ENCODE measurements at regions not wholly inside any gene's neighbourhood (a gene's known extent, or its start where the extent isn't known, plus 50 kb on each side); places are given as distances from the start of the nearest gene placed in this dataset.

- WGBS (ENCODE audit: insufficient coverage) = 100% methylated on average over 1 of the region's 3 CpGs
- POLR2A ChIA-PET = no interaction called here
- H3K36me3 ChIP-seq (ENCODE audit: control insufficient read depth in 4 of 4, insufficient read depth in 4 of 4, low read length in 3 of 4) = no peaks in the 10 kb centered on the region
- no peaks in the 10 kb centered on the region for H3K4me1 ChIP-seq (ENCODE audit: control extremely low read depth in 1 of 4, control insufficient read depth in 4 of 4, insufficient read depth in 4 of 4, low read length in 3 of 4)
- no peak overlapping the region for H3K4me3 ChIP-seq (ENCODE audit: control insufficient read depth in 1 of 7, extremely low read depth in 1 of 7, insufficient read depth in 4 of 7, low read depth in 2 of 7, low read length in 6 of 7)
- H3K27me3 ChIP-seq (replicated peaks in 2 of 5; ENCODE audit: control insufficient read depth in 4 of 5, insufficient read depth in 5 of 5, low read length in 4 of 5) = no peaks in the 10 kb centered on the region
- peak in 1 of 3 donors; percentile 1 for DNase-seq
- CTCF ChIA-PET = no interaction called here
- no peak overlapping the region for H3K27ac ChIP-seq (ENCODE audit: insufficient read depth in 1 of 2, low read depth in 1 of 2, low read length in 2 of 2, poor library complexity in 1 of 2, severe bottlenecking in 2 of 2)
- no peaks in the 10 kb centered on the region for H3K9me3 ChIP-seq (ENCODE audit: control extremely low read depth in 1 of 5, control insufficient read depth in 4 of 5, insufficient read depth in 2 of 5, low read depth in 1 of 5, low read length in 4 of 5)
Observed at GRCh38 chr6:95686272-95686671, 108.9 kb downstream of the MANEA start.

DNA sequence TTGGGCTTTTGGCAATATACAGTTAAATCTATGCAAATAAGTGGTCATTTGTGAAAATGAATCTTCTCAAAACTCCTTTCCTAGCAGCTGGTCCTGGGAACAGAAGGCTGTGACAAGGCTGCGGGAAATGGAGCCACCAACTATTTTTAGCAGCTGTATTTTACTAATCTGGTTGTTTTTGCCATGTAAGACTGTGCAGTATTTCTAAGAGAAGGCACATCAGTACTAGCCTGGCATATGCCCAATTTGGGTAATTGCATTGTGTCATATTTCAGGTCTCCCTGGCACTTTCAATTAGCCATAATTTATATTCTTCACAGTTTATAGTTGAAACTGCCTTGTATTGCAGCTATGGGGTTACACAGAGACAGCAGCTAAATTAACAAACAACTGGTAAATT, 109.6 kb downstream of the MANEA start:
- Histone ChIP-seq H3K9me3 (ENCODE audit: control extremely low read depth in 1 of 5, control insufficient read depth in 4 of 5, insufficient read depth in 2 of 5, low read depth in 1 of 5, low read length in 4 of 5) (no peaks in the 10 kb centered on the region), H3K4me1 (ENCODE audit: control extremely low read depth in 1 of 4, control insufficient read depth in 4 of 4, insufficient read depth in 4 of 4, low read length in 3 of 4) (no peaks in the 10 kb centered on the region), H3K27ac (ENCODE audit: insufficient read depth in 1 of 2, low read depth in 1 of 2, low read length in 2 of 2, poor library complexity in 1 of 2, severe bottlenecking in 2 of 2) (no peak overlapping the region), H3K4me3 (ENCODE audit: control insufficient read depth in 1 of 7, extremely low read depth in 1 of 7, insufficient read depth in 4 of 7, low read depth in 2 of 7, low read length in 6 of 7) (no peak overlapping the region), H3K36me3 (ENCODE audit: control insufficient read depth in 4 of 4, insufficient read depth in 4 of 4, low read length in 3 of 4) (no peaks in the 10 kb centered on the region), H3K27me3 (replicated peaks in 2 of 5; ENCODE audit: control insufficient read depth in 4 of 5, insufficient read depth in 5 of 5, low read length in 4 of 5) (no peaks in the 10 kb centered on the region)
- ChIA-PET CTCF (no interaction called here), POLR2A (no interaction called here)
- no peak for DNase-seq
- 80% methylated on average over 1 of the region's 1 CpG for WGBS (ENCODE audit: insufficient coverage)

GRCh38 chr6:95687839-95688238, 110.5 kb downstream of the MANEA start:
- no peak overlapping the region for H3K27ac ChIP-seq (ENCODE audit: insufficient read depth in 1 of 2, low read depth in 1 of 2, low read length in 2 of 2, poor library complexity in 1 of 2, severe bottlenecking in 2 of 2)
- H3K36me3 ChIP-seq (ENCODE audit: control insufficient read depth in 4 of 4, insufficient read depth in 4 of 4, low read length in 3 of 4) = no peaks in the 10 kb centered on the region
- H3K27me3 ChIP-seq (replicated peaks in 2 of 5; ENCODE audit: control insufficient read depth in 4 of 5, insufficient read depth in 5 of 5, low read length in 4 of 5) = no peaks in the 10 kb centered on the region
- ChIA-PET CTCF (no interaction called here), POLR2A (no interaction called here)
- H3K4me3 ChIP-seq (ENCODE audit: control insufficient read depth in 1 of 7, extremely low read depth in 1 of 7, insufficient read depth in 4 of 7, low read depth in 2 of 7, low read length in 6 of 7) = no peak overlapping the region
- no peaks in the 10 kb centered on the region for H3K4me1 ChIP-seq (ENCODE audit: control extremely low read depth in 1 of 4, control insufficient read depth in 4 of 4, insufficient read depth in 4 of 4, low read length in 3 of 4)
- H3K9me3 ChIP-seq (ENCODE audit: control extremely low read depth in 1 of 5, control insufficient read depth in 4 of 5, insufficient read depth in 2 of 5, low read depth in 1 of 5, low read length in 4 of 5) = no peaks in the 10 kb centered on the region
- no peak for DNase-seq

GRCh38 chr6:95690328-95690727, 113.0 kb downstream of the MANEA start:
- Histone ChIP-seq H3K27ac (ENCODE audit: insufficient read depth in 1 of 2, low read depth in 1 of 2, low read length in 2 of 2, poor library complexity in 1 of 2, severe bottlenecking in 2 of 2) (no peak overlapping the region), H3K4me1 (ENCODE audit: control extremely low read depth in 1 of 4, control insufficient read depth in 4 of 4, insufficient read depth in 4 of 4, low read length in 3 of 4) (no peaks in the 10 kb centered on the region), H3K9me3 (ENCODE audit: control extremely low read depth in 1 of 5, control insufficient read depth in 4 of 5, insufficient read depth in 2 of 5, low read depth in 1 of 5, low read length in 4 of 5) (no peaks in the 10 kb centered on the region), H3K4me3 (ENCODE audit: control insufficient read depth in 1 of 7, extremely low read depth in 1 of 7, insufficient read depth in 4 of 7, low read depth in 2 of 7, low read length in 6 of 7) (no peak overlapping the region), H3K36me3 (ENCODE audit: control insufficient read depth in 4 of 4, insufficient read depth in 4 of 4, low read length in 3 of 4) (no peaks in the 10 kb centered on the region), H3K27me3 (replicated peaks in 2 of 5; ENCODE audit: control insufficient read depth in 4 of 5, insufficient read depth in 5 of 5, low read length in 4 of 5) (no peaks in the 10 kb centered on the region)
- POLR2A ChIA-PET = no interaction called here
- peak in 1 of 3 donors; percentile 0 for DNase-seq
- WGBS (ENCODE audit: insufficient coverage) = no CpG with 5 or more reads among the region's 4 CpGs
- CTCF ChIA-PET = interaction anchor here (0.6 kb wide), 1 partner anchor 105 kb away, joined by 3 read pairs; no protein-coding TSS in a partner anchor

DNA sequence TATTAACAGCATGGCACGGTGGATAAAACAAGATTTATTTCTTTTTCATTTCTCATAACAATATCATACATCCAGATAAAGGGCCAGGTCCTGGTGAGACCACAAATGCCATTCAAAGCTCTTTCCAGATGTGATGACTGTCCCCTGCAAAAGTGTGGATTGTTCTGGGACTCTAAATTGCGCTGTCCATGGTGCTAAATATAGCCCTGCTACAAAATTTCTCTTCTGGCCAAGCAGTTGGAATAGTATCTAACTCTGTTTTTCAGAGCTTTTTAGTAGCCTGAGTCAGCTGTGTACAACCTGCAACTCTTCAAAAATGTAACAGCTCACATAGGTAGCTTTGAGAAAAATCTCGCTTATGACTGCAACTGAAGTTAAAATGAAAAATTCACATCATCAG, 115.8 kb downstream of the MANEA start:
- H3K4me3 ChIP-seq (ENCODE audit: control insufficient read depth in 1 of 7, extremely low read depth in 1 of 7, insufficient read depth in 4 of 7, low read depth in 2 of 7, low read length in 6 of 7) = no peak overlapping the region
- H3K27me3 ChIP-seq (replicated peaks in 2 of 5; ENCODE audit: control insufficient read depth in 4 of 5, insufficient read depth in 5 of 5, low read length in 4 of 5) = no peaks in the 10 kb centered on the region
- POLR2A ChIA-PET = no interaction called here
- CTCF ChIA-PET = no interaction called here
- no peak for DNase-seq
- no peaks in the 10 kb centered on the region for H3K9me3 ChIP-seq (ENCODE audit: control extremely low read depth in 1 of 5, control insufficient read depth in 4 of 5, insufficient read depth in 2 of 5, low read depth in 1 of 5, low read length in 4 of 5)
- no peaks in the 10 kb centered on the region for H3K36me3 ChIP-seq (ENCODE audit: control insufficient read depth in 4 of 4, insufficient read depth in 4 of 4, low read length in 3 of 4)
- no peak overlapping the region for H3K27ac ChIP-seq (ENCODE audit: insufficient read depth in 1 of 2, low read depth in 1 of 2, low read length in 2 of 2, poor library complexity in 1 of 2, severe bottlenecking in 2 of 2)
- WGBS (ENCODE audit: insufficient coverage) = 0% methylated on average over 1 of the region's 3 CpGs
- no peaks in the 10 kb centered on the region for H3K4me1 ChIP-seq (ENCODE audit: control extremely low read depth in 1 of 4, control insufficient read depth in 4 of 4, insufficient read depth in 4 of 4, low read length in 3 of 4)

GRCh38 chr6:95698271-95698670, 120.9 kb downstream of the MANEA start:
- no peaks in the 10 kb centered on the region for H3K27me3 ChIP-seq (replicated peaks in 2 of 5; ENCODE audit: control insufficient read depth in 4 of 5, insufficient read depth in 5 of 5, low read length in 4 of 5)
- no peaks in the 10 kb centered on the region for H3K4me1 ChIP-seq (ENCODE audit: control extremely low read depth in 1 of 4, control insufficient read depth in 4 of 4, insufficient read depth in 4 of 4, low read length in 3 of 4)
- ChIA-PET CTCF (no interaction called here), POLR2A (no interaction called here)
- H3K4me3 ChIP-seq (ENCODE audit: control insufficient read depth in 1 of 7, extremely low read depth in 1 of 7, insufficient read depth in 4 of 7, low read depth in 2 of 7, low read length in 6 of 7) = no peak overlapping the region
- DNase-seq = no peak
- H3K36me3 ChIP-seq (ENCODE audit: control insufficient read depth in 4 of 4, insufficient read depth in 4 of 4, low read length in 3 of 4) = no peaks in the 10 kb centered on the region
- no CpG with 5 or more reads among the region's 1 CpG for WGBS (ENCODE audit: insufficient coverage)
- H3K27ac ChIP-seq (ENCODE audit: insufficient read depth in 1 of 2, low read depth in 1 of 2, low read length in 2 of 2, poor library complexity in 1 of 2, severe bottlenecking in 2 of 2) = no peak overlapping the region
- no peaks in the 10 kb centered on the region for H3K9me3 ChIP-seq (ENCODE audit: control extremely low read depth in 1 of 5, control insufficient read depth in 4 of 5, insufficient read depth in 2 of 5, low read depth in 1 of 5, low read length in 4 of 5)

DNA sequence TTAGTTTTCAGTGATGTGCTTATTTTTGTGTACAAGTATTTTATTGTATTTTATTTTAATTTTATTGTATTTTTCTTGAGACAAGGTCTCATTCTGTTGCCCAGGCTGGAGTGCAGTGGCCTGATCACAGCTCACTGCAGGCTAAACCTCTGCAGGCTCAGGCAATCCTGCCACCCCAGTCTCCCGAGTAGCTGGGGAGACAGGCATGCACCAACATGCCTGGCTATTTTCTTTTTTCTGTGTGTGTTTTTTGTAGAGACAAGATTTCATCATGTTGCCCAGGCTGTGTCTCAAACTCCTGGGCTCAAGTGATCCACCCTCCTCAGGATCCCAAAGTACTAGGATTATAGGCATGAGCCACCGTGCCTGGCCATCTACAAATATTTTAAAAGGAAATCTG, 146.3 kb downstream of the MANEA start:
- Histone ChIP-seq H3K4me3 (ENCODE audit: control insufficient read depth in 1 of 7, extremely low read depth in 1 of 7, insufficient read depth in 4 of 7, low read depth in 2 of 7, low read length in 6 of 7) (no peak overlapping the region), H3K4me1 (ENCODE audit: control extremely low read depth in 1 of 4, control insufficient read depth in 4 of 4, insufficient read depth in 4 of 4, low read length in 3 of 4) (no peaks in the 10 kb centered on the region), H3K36me3 (ENCODE audit: control insufficient read depth in 4 of 4, insufficient read depth in 4 of 4, low read length in 3 of 4) (no peaks in the 10 kb centered on the region), H3K27ac (ENCODE audit: insufficient read depth in 1 of 2, low read depth in 1 of 2, low read length in 2 of 2, poor library complexity in 1 of 2, severe bottlenecking in 2 of 2) (no peak overlapping the region), H3K27me3 (replicated peaks in 2 of 5; ENCODE audit: control insufficient read depth in 4 of 5, insufficient read depth in 5 of 5, low read length in 4 of 5) (no peaks in the 10 kb centered on the region), H3K9me3 (ENCODE audit: control extremely low read depth in 1 of 5, control insufficient read depth in 4 of 5, insufficient read depth in 2 of 5, low read depth in 1 of 5, low read length in 4 of 5) (no peaks in the 10 kb centered on the region)
- no peak for DNase-seq
- ChIA-PET POLR2A (no interaction called here), CTCF (no interaction called here)
- whole genome bisulfite sequencing (ENCODE audit: insufficient coverage) = 60% methylated on average over 2 of the region's 2 CpGs

DNA sequence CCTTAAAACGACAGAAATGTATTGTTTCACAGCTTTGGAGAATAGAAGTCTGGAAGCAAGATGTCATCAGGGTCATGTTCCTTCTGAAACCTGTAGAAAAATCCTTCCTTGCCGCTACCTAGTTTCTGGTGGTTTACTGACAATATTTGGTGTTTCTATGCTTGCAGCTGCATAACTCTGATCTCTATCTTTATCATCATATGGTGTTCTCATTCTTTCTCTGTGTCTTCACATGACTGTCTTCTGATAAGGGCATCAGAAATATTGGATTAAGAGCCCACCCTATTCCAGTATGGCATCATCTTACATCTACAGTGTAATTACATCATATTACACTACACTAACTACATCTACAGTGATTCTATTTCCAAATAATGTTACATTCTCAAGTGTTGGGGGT, 148.0 kb downstream of the MANEA start:
- 85% methylated on average over 2 of the region's 2 CpGs for WGBS (ENCODE audit: insufficient coverage)
- Histone ChIP-seq H3K4me3 (ENCODE audit: control insufficient read depth in 1 of 7, extremely low read depth in 1 of 7, insufficient read depth in 4 of 7, low read depth in 2 of 7, low read length in 6 of 7) (no peak overlapping the region), H3K4me1 (ENCODE audit: control extremely low read depth in 1 of 4, control insufficient read depth in 4 of 4, insufficient read depth in 4 of 4, low read length in 3 of 4) (no peaks in the 10 kb centered on the region), H3K27me3 (replicated peaks in 2 of 5; ENCODE audit: control insufficient read depth in 4 of 5, insufficient read depth in 5 of 5, low read length in 4 of 5) (no peaks in the 10 kb centered on the region), H3K27ac (ENCODE audit: insufficient read depth in 1 of 2, low read depth in 1 of 2, low read length in 2 of 2, poor library complexity in 1 of 2, severe bottlenecking in 2 of 2) (no peak overlapping the region), H3K36me3 (ENCODE audit: control insufficient read depth in 4 of 4, insufficient read depth in 4 of 4, low read length in 3 of 4) (no peaks in the 10 kb centered on the region), H3K9me3 (ENCODE audit: control extremely low read depth in 1 of 5, control insufficient read depth in 4 of 5, insufficient read depth in 2 of 5, low read depth in 1 of 5, low read length in 4 of 5) (no peaks in the 10 kb centered on the region)
- POLR2A ChIA-PET = no interaction called here
- CTCF ChIA-PET = no interaction called here
- no peak for DNase-seq
